HK-2 (cell line): ENCODE measurements at regions not wholly inside any gene's neighbourhood (a gene's known extent, or its start where the extent isn't known, plus 50 kb on each side); places are given as distances from the start of the nearest gene placed in this dataset.

Experiments
- DNase-seq: peaks from one replicate; pipeline ENCODE4 v3.0.0-alpha.2; 2018; ENCODE audit not compliant: unreplicated experiment

- DNase-seq: no peak
These were observed 408.4 kb upstream of the JARID2 start for GRCh38 chr6:14837435-14837834.

- no peak for DNase-seq
These were observed 407.7 kb upstream of the JARID2 start for GRCh38 chr6:14838133-14838583.

GRCh38 chr6:14841901-14842421 is 403.9 kb upstream of the JARID2 start:
- no peak for DNase-seq

GRCh38 chr6:14844411-14844810 is 401.5 kb upstream of the JARID2 start:
- DNase-seq: no peak

- no peak for DNase-seq
These were observed 397.9 kb upstream of the JARID2 start for GRCh38 chr6:14848019-14848418.

GRCh38 chr6:14849185-14849584 is 396.7 kb upstream of the JARID2 start:
- DNase-seq: no peak

GRCh38 chr6:14851281-14851680 is 394.6 kb upstream of the JARID2 start:
- DNase-seq: no peak

GRCh38 chr6:14852375-14852774 is 393.5 kb upstream of the JARID2 start:
- DNase-seq: no peak

GRCh38 chr6:14856177-14856576 is 389.7 kb upstream of the JARID2 start:
- DNase-seq: no peak

GRCh38 chr6:14857001-14857400 is 388.9 kb upstream of the JARID2 start:
- DNase-seq: no peak

- DNase-seq: no peak
These were observed 388.4 kb upstream of the JARID2 start for GRCh38 chr6:14857501-14857900.

- no peak for DNase-seq
These were observed 387.1 kb upstream of the JARID2 start for GRCh38 chr6:14858808-14859207.

- DNase-seq: no peak
These were observed 385.1 kb upstream of the JARID2 start for GRCh38 chr6:14860774-14861173.

GRCh38 chr6:14861491-14861943 is 384.4 kb upstream of the JARID2 start:
- no peak for DNase-seq

- no peak for DNase-seq
These were observed 383.0 kb upstream of the JARID2 start for GRCh38 chr6:14862845-14863244.

GRCh38 chr6:14863902-14864850 is 381.7 kb upstream of the JARID2 start:
- DNase-seq: no peak

- DNase-seq: no peak
These were observed 380.3 kb upstream of the JARID2 start for GRCh38 chr6:14865531-14866100.

GRCh38 chr6:14867802-14868201 is 378.1 kb upstream of the JARID2 start:
- no peak for DNase-seq

GRCh38 chr6:14871221-14871620 is 374.6 kb upstream of the JARID2 start:
- no peak for DNase-seq

- no peak for DNase-seq
These were observed 372.8 kb upstream of the JARID2 start for GRCh38 chr6:14873101-14873500.

GRCh38 chr6:14873781-14874441 is 372.0 kb upstream of the JARID2 start:
- no peak for DNase-seq

GRCh38 chr6:14874975-14875480 is 370.8 kb upstream of the JARID2 start:
- no peak for DNase-seq
